Stimulated activated naive CD8-positive, alpha-beta T cell treated with anti-CD3 and anti-CD28 coated beads, Interleukin-15, amount 100 ng/mL, for 72 hours (primary cell): ENCODE measurements at regions not wholly inside any gene's neighbourhood (a gene's known extent, or its start where the extent isn't known, plus 50 kb on each side); places are given as distances from the start of the nearest gene placed in this dataset.
A peak's percentile ranks its signal among the peaks of the same experiment; 100 is the strongest.
"Not testable (repeated sequence)": the region's sequence is repeated elsewhere in the genome, so short reads cannot be mapped to it uniquely, and the experiment has no call there.

Experiments used
- ATAC-seq: fragments of 150-1000 bp; cut with Tn5 transposase; 2 replicates; pipeline ENCODE4 v1.10.0; 2021; ENCODE audit warnings: mild to moderate bottlenecking, moderate library complexity
- DNase-seq, 2 donors: peaks; one replicate each; pipeline ENCODE4 v3.0.0; 2021 to 2022
- H3K27ac Mint-ChIP-seq, 2 donors: one replicate each; pipeline ENCODE4 v1.8.0; 2022; ENCODE audit warnings: mild to moderate bottlenecking in 2 of 2, mixed read lengths in 2 of 2, moderate library complexity in 2 of 2
- H3K27me3 Mint-ChIP-seq: one replicate; pipeline ENCODE4 v1.8.0; 2022; ENCODE audit warnings: mixed read lengths
- H3K4me1 Mint-ChIP-seq: one replicate; pipeline ENCODE4 v1.8.0; 2022; ENCODE audit warnings: mild to moderate bottlenecking, mixed read lengths
- H3K4me3 Mint-ChIP-seq, 2 donors: one replicate each; pipeline ENCODE4 v1.8.0; 2022; ENCODE audit warnings: mild to moderate bottlenecking in 2 of 2, mixed read lengths in 2 of 2, moderate library complexity in 1 of 2
- H3K9me3 Mint-ChIP-seq, 2 donors: one replicate each; pipeline ENCODE4 v1.8.0; 2022; ENCODE audit warnings: mixed read lengths in 2 of 2

DNA sequence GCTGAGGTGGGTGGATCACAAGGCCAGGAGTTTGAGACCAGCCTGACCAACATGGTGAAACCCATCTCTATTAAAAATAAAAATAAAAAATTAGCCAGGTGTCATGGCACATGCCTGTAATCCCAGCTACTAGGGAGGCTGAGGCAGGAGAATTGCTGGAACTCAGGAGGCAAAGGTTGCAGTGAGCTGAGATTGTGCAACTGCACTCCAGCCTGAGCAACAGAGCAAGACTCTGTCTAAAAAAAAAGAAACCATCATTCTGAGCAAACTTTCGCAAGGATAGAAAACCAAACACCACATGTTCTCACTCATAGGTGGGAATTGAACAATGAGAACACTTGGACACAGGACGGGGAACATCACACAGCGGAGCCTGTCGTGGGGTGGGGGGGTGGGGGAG is 126.4 kb downstream of the MPP7 start:
- H3K27ac Mint-ChIP-seq: peak overlapping the region in 1 of 2 donors; percentile 84
- peak overlapping the region in 1 of 2 donors; percentile 30 for H3K4me3 Mint-ChIP-seq
- peaks cover 69% of the 10 kb centered on the region for H3K4me1 Mint-ChIP-seq
- not testable (repeated sequence) for H3K9me3 Mint-ChIP-seq, DNase-seq, H3K27me3 Mint-ChIP-seq, ATAC-seq

DNA sequence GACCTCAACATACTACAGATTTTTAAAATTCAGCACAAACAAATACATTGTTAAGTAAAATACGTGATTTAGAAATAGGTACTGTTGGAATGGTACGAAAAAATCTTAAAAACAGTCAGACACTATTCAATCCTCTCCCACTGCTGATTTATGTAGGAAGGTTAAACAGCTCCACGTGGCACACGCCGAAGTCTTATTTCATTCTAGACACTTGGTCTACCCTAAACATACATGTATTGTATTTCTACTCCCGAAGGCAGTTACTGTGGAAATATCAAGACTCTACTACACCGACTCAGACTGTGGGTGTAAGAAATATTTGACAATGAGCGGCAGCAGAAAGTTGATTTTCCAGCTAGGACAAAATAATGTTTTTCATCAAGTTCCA is 130.6 kb downstream of the MPP7 start:
- DNase-seq: no peak
- ATAC-seq: no peak
- H3K27me3 Mint-ChIP-seq: no peaks in the 10 kb centered on the region
- H3K4me1 Mint-ChIP-seq: peaks cover 46% of the 10 kb centered on the region
- no peaks in the 10 kb centered on the region for H3K9me3 Mint-ChIP-seq
- no peak overlapping the region for H3K4me3 Mint-ChIP-seq
- peak overlapping the region in 1 of 2 donors; percentile 27 for H3K27ac Mint-ChIP-seq

- DNase-seq (no peak), ATAC-seq (no peak)
- Mint-ChIP-seq H3K27me3 (no peaks in the 10 kb centered on the region), H3K4me1 (peaks cover 43% of the 10 kb centered on the region), H3K27ac (no peak overlapping the region), H3K9me3 (no peaks in the 10 kb centered on the region), H3K4me3 (no peak overlapping the region)
Observed at GRCh38 chr10:28171468-28172222, 131.2 kb downstream of the MPP7 start.

GRCh38 chr10:28169525-28169924 is 133.3 kb downstream of the MPP7 start:
- Mint-ChIP-seq H3K4me3 (no peak overlapping the region), H3K4me1 (peaks cover 22% of the 10 kb centered on the region)

GRCh38 chr10:28160866-28161405 is 141.9 kb downstream of the MPP7 start:
- no peak for ATAC-seq
- Mint-ChIP-seq H3K4me3 (no peak overlapping the region), H3K27me3 (no peaks in the 10 kb centered on the region), H3K9me3 (peaks cover 18 to 24% of the 10 kb centered on the region in 2 donors), H3K4me1 (peaks cover 24% of the 10 kb centered on the region), H3K27ac (no peak overlapping the region)
- no peak for DNase-seq

More at GRCh38 chr10:28169525-28169924, 133.3 kb downstream of the MPP7 start:
- no peak for DNase-seq
- H3K27ac Mint-ChIP-seq: no peak overlapping the region
- H3K9me3 Mint-ChIP-seq: no peaks in the 10 kb centered on the region
- ATAC-seq: no peak
- no peaks in the 10 kb centered on the region for H3K27me3 Mint-ChIP-seq

DNA sequence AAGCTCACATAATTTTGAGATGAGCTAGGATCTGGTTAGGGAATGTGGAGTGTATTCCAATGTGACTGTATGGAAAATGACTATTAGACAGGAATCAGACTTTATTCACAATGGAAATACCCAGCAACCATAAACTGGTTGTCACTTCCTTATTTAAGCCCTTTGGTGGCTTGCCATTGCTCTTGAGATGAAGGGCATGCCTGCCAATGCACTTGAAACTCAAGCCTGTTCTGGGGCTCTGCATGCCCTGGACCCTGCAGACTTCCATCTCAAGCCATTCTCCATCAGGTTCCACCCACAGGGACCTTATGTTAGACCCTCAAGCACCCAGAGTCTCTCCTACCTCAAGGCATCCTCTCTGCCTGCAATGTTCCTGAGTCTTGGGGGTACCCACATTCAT is 145.5 kb downstream of the MPP7 start:
- no peak overlapping the region for H3K4me3 Mint-ChIP-seq
- H3K27me3 Mint-ChIP-seq: no peaks in the 10 kb centered on the region
- H3K27ac Mint-ChIP-seq: peak overlapping the region in 1 of 2 donors; percentile 92
- DNase-seq (no peak), ATAC-seq (no peak)
- H3K9me3 Mint-ChIP-seq: peaks cover 4 to 7% of the 10 kb centered on the region in 2 donors
- peaks cover 32% of the 10 kb centered on the region for H3K4me1 Mint-ChIP-seq

GRCh38 chr10:28155726-28156125 is 147.1 kb downstream of the MPP7 start:
- no peak overlapping the region for H3K4me3 Mint-ChIP-seq

GRCh38 chr10:28151636-28152035 is 151.2 kb downstream of the MPP7 start:
- Mint-ChIP-seq H3K4me1 (peaks cover 26% of the 10 kb centered on the region), H3K27ac (no peak overlapping the region), H3K9me3 (peaks cover 0 to 6% of the 10 kb centered on the region in 2 donors), H3K27me3 (no peaks in the 10 kb centered on the region), H3K4me3 (no peak overlapping the region)
- DNase-seq: no peak
- ATAC-seq: no peak

More at GRCh38 chr10:28155726-28156125, 147.1 kb downstream of the MPP7 start:
- DNase-seq (no peak), ATAC-seq (no peak)
- Mint-ChIP-seq H3K9me3 (peaks cover 4 to 7% of the 10 kb centered on the region in 2 donors), H3K4me1 (peaks cover 36% of the 10 kb centered on the region), H3K27me3 (no peaks in the 10 kb centered on the region), H3K27ac (no peak overlapping the region)

DNA sequence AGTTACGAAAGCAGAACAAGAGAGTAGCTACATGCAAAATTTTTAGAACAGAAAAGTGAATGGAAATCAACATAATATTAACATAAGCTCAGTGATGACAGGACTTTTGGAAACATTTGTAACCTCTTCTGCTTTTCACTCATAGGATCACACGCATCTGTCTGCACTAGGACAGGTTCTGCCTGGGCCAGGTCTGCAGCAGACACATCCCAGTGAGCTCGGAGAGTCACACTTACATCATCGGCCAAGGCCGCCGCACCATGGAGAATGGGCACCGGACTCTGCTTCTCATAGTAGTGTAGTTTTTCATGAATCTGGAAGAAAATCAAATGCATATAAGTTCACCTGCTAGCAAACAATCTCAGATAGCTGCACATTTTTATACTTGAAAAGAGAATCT is 150.9 kb upstream of the ODAD2 start:
- H3K27ac Mint-ChIP-seq: no peak overlapping the region

DNA sequence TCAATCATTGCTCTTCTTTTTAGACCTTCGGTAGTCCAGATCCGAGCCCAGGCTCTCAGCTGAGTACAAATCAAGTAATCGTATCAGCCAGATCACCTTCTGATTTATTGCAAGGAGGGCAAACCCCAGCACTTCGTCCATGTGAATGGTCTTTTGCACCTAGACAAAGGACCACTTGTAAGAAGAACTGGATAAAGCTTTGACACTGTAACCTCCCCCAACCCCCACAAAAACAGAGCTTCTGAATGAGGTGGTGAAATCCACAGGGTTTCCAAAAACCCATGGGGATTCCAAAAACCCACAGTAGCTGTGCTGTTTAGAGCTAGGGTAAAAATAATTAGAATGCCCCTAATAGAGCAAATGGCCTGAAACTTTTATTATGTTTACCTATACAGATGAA is 148.8 kb upstream of the ODAD2 start:
- no peaks in the 10 kb centered on the region for H3K27me3 Mint-ChIP-seq
- no peaks in the 10 kb centered on the region for H3K9me3 Mint-ChIP-seq
- DNase-seq (no peak), ATAC-seq (no peak)
- no peak overlapping the region for H3K27ac Mint-ChIP-seq
- H3K4me1 Mint-ChIP-seq: peaks cover 7% of the 10 kb centered on the region
- H3K4me3 Mint-ChIP-seq: no peak overlapping the region

More for the DNA sequence above, 150.9 kb upstream of the ODAD2 start:
- no peak for ATAC-seq
- H3K27me3 Mint-ChIP-seq: no peaks in the 10 kb centered on the region
- no peak overlapping the region for H3K4me3 Mint-ChIP-seq
- no peak for DNase-seq
- peaks cover 14% of the 10 kb centered on the region for H3K4me1 Mint-ChIP-seq
- H3K9me3 Mint-ChIP-seq: no peaks in the 10 kb centered on the region

DNA sequence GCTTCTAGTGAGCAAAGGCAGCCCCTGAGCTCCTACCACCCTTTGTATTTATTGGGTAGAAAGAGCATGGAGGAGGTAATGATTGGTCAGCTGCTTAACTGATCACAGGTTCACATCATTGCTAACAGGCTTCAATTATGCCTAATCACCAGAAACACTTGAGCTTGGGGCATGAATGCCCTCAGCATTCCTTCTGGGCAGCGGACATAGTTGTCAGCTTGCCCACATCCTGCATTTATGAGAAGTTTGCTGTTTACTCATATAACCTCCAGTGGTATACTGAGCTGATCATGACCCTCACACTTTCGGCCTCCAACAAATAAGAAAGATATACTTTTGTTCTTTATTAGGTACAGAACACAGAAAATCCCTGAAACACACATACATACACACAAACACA is 140.3 kb upstream of the ODAD2 start:
- no peak for DNase-seq
- Mint-ChIP-seq H3K27me3 (no peaks in the 10 kb centered on the region), H3K4me3 (no peak overlapping the region), H3K9me3 (peaks cover 17 to 37% of the 10 kb centered on the region in 2 donors), H3K4me1 (peaks cover 8% of the 10 kb centered on the region), H3K27ac (no peak overlapping the region)
- no peak for ATAC-seq

- Mint-ChIP-seq H3K27ac (no peak overlapping the region), H3K27me3 (no peaks in the 10 kb centered on the region), H3K4me3 (no peak overlapping the region), H3K9me3 (peaks cover 20 to 41% of the 10 kb centered on the region in 2 donors), H3K4me1 (peaks cover 8% of the 10 kb centered on the region)
- ATAC-seq (no peak), DNase-seq (no peak)
Observed at GRCh38 chr10:28137907-28138880, 139.3 kb upstream of the ODAD2 start.

DNA sequence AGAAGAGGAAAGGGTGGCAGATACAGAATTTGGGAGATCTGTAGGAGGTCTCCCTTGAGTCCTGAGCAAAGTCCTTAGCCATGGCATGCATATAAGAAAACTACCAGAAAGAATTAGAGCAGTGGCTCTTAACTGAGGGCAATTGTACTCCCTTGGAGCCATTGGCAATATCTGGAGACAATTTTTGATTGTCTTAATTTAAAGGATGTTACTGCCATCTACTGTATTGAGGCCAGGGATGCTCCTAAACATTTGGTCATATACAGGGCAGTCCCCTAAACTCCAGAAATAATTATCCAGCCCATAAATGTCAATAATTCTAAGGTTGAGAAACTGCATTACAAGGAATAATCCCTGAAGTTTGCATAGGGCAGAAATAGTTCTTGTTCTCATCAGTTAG is 136.4 kb upstream of the ODAD2 start:
- ATAC-seq (no peak), DNase-seq (no peak)
- no peaks in the 10 kb centered on the region for H3K27me3 Mint-ChIP-seq
- H3K27ac Mint-ChIP-seq: no peak overlapping the region
- no peak overlapping the region for H3K4me3 Mint-ChIP-seq
- H3K9me3 Mint-ChIP-seq: peaks cover 22 to 45% of the 10 kb centered on the region in 2 donors
- peaks cover 8% of the 10 kb centered on the region for H3K4me1 Mint-ChIP-seq

DNA sequence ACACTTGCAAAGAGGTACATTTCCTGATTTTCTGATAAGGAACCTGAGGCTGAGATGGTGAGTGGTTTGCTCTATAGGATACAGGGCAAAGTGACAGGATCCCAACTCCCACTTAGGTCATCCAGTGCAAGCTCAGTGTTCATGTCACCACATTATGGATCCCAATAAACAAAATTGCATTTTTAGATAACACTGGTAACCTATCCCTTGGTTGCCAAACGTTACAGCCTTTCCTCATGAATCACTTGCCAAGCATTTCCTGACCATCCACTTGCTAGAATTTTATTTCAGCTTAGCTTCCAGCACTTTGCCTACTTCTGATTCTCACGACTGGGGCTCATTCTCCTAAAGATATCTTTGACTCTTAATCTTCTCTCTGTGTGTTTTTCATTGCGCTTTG is 131.4 kb upstream of the ODAD2 start:
- DNase-seq (no peak), ATAC-seq (no peak)
- H3K9me3 Mint-ChIP-seq: peaks cover 32 to 40% of the 10 kb centered on the region in 2 donors
- no peak overlapping the region for H3K4me3 Mint-ChIP-seq
- peaks cover 19% of the 10 kb centered on the region for H3K4me1 Mint-ChIP-seq
- H3K27me3 Mint-ChIP-seq: no peaks in the 10 kb centered on the region
- no peak overlapping the region for H3K27ac Mint-ChIP-seq

DNA sequence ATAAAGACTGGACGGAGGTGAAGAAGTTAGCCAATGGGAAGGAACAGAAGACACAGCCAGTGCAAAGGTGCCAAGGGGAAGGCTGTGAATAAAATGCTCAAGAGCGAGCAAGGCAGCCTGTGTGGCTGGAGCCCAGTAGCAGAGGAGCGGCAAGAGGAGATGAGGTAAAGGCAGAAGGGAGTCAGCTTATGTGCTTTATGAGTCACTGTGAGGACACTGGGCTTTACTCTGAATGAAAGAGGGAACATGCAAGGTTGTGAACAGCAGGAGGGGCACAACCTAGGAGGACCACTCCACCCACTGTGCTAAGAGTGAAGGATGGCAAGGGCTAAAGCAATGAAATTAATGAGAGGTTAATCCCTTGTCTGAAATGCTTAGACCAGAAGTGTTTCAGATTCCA is 129.0 kb upstream of the ODAD2 start:
- Mint-ChIP-seq H3K4me1 (peaks cover 31% of the 10 kb centered on the region), H3K4me3 (no peak overlapping the region), H3K27ac (peak overlapping the region in 1 of 2 donors; percentile 47), H3K9me3 (peaks cover 21% of the 10 kb centered on the region in 2 donors), H3K27me3 (no peaks in the 10 kb centered on the region)
- no peak for DNase-seq
- no peak for ATAC-seq
